GM19240 (cell line): ENCODE measurements at regions not wholly inside any gene's neighbourhood (a gene's known extent, or its start where the extent isn't known, plus 50 kb on each side); places are given as distances from the start of the nearest gene placed in this dataset.

ENCODE experiments used
- DNase-seq: peaks from one replicate; pipeline ENCODE4 v3.0.0; 2011; ENCODE audit warnings: low spot score; ENCODE audit not compliant: insufficient read length

GRCh38 chr6:113076816-113077215 is 729.7 kb downstream of the RFPL4B start:
- no peak for DNase-seq

GRCh38 chr6:113077794-113078193 is 730.7 kb downstream of the RFPL4B start:
- no peak for DNase-seq

GRCh38 chr6:113078791-113079190 is 731.7 kb downstream of the RFPL4B start:
- DNase-seq = no peak

GRCh38 chr6:113082745-113083144 is 735.6 kb downstream of the RFPL4B start:
- DNase-seq = no peak

- no peak for DNase-seq
These were observed 736.8 kb downstream of the RFPL4B start for GRCh38 chr6:113083947-113084346.

- no peak for DNase-seq
These were observed 741.9 kb downstream of the RFPL4B start for GRCh38 chr6:113089056-113089455.

GRCh38 chr6:113092795-113093194 is 745.7 kb downstream of the RFPL4B start:
- no peak for DNase-seq

GRCh38 chr6:113094779-113095178 is 747.6 kb downstream of the RFPL4B start:
- no peak for DNase-seq

GRCh38 chr6:113095841-113096240 is 748.7 kb downstream of the RFPL4B start:
- DNase-seq = no peak

- no peak for DNase-seq
These were observed 754.4 kb upstream of the MARCKS start for GRCh38 chr6:113102761-113103160.

- no peak for DNase-seq
These were observed 753.3 kb upstream of the MARCKS start for GRCh38 chr6:113103634-113104361.

GRCh38 chr6:113104541-113104940 is 752.6 kb upstream of the MARCKS start:
- no peak for DNase-seq

- DNase-seq = no peak
These were observed 752.2 kb upstream of the MARCKS start for GRCh38 chr6:113104951-113105350.

- no peak for DNase-seq
These were observed 746.9 kb upstream of the MARCKS start for GRCh38 chr6:113110211-113110610.

- DNase-seq = no peak
These were observed 745.6 kb upstream of the MARCKS start for GRCh38 chr6:113111550-113111949.

GRCh38 chr6:113112086-113112485 is 745.1 kb upstream of the MARCKS start:
- no peak for DNase-seq

- no peak for DNase-seq
These were observed 741.9 kb upstream of the MARCKS start for GRCh38 chr6:113115196-113115595.

- DNase-seq = no peak
These were observed 736.9 kb upstream of the MARCKS start for GRCh38 chr6:113120224-113120581.

- DNase-seq = no peak
These were observed 736.4 kb upstream of the MARCKS start for GRCh38 chr6:113120582-113121285.

GRCh38 chr6:113121571-113121970 is 735.6 kb upstream of the MARCKS start:
- no peak for DNase-seq

GRCh38 chr6:113122060-113122459 is 735.1 kb upstream of the MARCKS start:
- no peak for DNase-seq

GRCh38 chr6:113125626-113126025 is 731.5 kb upstream of the MARCKS start:
- no peak for DNase-seq

GRCh38 chr6:113127786-113128419 is 729.2 kb upstream of the MARCKS start:
- no peak for DNase-seq
